Cerebellar nuclear complex (tissue), 1 donor: ENCODE measurements at regions not wholly inside any gene's neighbourhood (a gene's known extent, or its start where the extent isn't known, plus 50 kb on each side); places are given as distances from the start of the nearest gene placed in this dataset.

ENCODE experiments used
- DNase-seq, 2 experiments: peaks; one replicate each; lab custom pipeline; 2025; lab: John Stamatoyannopoulos, UW

DNA sequence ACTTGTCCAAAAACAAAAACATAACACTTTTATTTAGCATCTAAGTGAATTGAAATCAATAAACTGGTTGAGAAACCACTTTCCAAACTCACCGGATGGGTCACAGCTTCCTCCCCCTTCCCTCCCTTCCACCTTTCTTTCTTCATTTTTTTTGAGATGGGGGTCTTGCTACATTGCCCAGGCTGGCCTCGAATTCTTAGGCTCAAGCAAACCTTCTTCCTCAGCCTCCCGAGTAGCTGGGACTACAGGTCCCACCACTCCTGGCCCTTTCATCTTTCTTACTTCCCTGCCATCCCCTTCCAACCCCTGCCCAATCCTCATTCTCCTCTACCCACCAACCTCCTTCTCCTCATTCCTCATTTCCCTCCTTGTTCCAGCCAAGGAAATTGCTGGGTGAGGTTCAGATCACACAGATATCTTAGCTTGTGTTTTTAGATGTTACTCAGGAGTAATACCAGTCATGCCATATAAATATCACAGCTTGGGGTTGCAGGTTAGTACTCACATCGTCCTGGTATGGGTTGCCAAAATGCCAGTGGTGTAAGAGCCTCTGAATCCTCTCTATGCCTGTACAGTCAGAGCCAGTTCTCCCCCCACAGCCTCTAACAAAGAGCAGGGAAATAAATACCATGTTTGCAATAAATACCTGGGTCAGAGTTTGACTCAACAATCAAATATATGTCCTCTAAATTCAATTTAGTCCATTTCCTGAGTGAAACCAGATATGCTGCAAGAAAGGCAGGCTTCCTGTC, 132.7 kb upstream of the NDUFV2 start:
- DNase-seq, result no peak

DNA sequence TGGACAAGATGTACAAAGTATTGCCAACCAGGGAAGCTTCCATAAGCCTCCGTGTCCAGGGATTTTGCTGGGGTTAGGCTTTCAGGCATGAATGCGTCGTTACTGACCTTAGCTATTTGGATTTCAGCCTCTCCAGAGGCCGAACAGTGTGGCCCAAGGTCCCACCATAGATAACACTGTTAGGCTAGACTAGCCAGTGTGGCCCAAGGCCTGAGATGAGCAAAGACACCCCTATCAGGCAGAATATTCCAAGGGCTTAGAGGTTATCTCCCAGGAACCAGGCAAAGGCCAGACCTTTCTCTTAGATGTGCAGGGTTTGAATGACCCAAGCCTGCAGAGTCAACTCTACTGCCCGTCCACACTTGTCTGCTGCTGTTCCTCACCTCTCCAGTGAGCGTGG, 131.7 kb upstream of the NDUFV2 start:
- DNase-seq, result no peak

DNA sequence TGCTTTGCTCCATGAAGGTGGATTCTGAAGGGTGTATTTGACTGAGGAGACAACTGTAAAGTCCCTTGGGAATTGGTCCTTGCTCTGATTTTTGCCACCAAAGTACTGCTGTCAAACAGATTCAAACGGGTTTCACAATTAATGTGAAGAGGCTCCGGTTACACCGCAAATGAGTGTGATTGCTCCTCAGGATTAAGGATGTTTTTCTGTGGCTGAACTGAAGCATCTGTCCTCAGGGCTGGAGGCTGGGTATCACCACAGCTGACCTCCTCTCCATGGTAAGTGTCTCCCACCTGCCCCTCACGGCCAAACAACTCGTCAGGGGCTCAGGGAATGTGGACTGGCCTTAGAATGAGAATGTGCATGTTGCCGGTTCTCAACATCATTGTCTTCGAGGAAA, 130.4 kb upstream of the NDUFV2 start:
- no peak for DNase-seq

DNA sequence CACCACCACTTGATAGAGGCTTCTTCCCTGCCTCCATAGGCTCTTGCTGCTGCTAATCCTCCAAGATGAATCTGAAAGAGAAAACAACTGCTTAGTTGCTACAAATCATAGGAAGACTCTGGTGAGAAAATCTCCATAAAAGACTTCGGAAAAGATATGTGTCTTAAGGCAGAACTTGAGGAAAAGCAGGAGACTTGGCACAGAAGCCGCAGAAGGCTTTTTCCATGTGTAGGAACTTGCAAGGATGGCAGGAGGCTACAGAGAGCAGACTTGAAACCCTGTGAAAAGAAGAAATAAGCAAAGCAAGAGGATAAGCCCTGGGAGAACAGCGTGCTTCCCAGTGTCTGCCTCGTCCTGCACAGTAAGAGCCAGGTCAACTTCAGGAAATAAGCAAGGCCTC, 128.2 kb upstream of the NDUFV2 start:
- no peak for DNase-seq

DNA sequence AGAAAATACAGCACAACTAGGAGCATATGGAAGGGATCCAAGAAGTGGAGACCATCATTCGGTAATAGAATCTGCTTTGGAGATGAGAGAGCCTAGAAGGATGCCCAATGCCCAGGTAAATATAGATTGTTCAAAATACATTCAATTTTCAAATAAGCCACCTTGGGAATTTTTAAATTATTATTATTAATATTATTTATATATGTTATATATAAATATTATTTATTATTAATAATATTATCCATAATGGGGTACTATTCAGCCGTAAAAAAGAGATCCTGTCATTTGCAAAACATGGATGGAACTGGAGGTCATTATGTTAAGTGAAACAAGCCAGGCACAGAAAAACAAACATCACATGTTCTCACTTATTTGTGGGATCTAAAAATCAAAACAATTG, 127.8 kb upstream of the NDUFV2 start:
- DNase-seq, result no peak

DNA sequence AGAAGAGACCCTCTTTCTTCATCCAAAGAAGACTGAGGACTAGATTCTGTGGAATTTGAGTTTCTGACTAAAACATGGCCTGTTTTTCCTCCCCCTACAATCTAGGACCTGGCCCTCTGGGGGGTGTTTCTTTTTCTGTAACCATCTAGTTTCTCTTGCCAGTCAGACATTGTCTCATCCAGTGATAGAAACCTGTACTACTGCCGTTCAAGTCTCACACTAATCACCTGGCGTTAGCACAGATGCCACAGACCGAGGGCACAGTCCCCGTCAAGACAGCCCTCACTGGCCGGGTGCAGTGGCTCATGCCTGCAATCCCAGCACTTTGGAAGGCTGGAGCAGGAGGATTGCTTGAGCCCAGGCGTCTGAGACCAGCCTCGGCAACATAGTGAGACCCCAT, 126.9 kb upstream of the NDUFV2 start:
- DNase-seq, result no peak

DNA sequence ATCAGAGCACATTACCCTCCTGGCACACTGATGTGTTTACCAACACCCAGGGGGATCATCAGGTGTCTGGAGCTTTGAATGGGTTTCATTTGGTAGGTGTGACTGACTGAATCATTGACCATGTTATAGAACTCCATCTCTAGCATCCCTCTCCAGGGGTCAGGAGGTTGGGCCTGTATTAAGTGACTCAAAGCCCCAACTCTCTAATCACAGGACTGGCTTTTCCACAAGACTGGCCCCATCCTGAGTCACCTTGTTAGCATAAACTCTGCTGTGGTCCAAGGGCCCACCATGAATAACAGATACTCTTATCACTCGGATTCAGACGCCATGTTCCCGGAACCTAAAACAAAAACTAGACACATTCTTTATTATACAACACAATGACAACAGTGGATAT, 125.9 kb upstream of the NDUFV2 start:
- no peak for DNase-seq

DNA sequence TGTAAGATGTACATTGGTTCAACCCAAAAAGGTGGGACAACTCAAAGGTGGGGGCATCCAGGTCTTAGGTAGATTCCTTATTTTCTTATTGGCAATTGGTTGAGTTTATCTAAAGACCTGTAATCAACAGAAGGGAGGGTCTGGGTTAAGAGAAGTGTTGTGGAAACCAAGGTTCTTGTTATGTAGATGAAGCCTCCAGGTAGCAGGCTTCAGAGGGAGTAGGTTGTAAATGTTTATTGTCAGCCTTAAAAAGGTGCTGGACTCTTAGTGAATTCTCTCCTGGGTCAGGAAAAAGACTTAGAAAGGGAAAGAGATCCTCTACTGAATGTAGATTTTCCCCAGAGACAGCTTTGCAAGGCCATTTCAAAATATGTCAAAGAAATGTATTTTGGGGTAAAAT, 125.3 kb upstream of the NDUFV2 start:
- DNase-seq, result no peak

DNA sequence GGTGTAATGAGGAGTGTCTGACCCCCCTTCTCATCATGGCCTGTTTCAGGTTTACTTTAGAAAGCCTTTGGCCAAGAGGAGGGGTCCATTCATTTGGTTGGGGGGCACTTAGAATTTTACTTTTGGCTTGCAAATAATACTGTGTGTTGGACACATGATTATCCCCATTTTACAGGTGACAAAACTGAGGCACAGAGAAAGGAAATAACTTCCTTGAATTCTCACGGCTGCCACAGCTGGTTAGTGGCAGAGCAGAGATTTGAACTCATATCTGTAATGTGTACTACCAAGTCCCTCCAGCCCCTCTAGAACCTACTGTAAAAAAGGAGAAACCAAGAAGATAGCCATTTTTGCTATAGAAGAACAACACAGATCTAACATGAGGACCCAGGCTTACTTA, 124.8 kb upstream of the NDUFV2 start:
- DNase-seq, result no peak

DNA sequence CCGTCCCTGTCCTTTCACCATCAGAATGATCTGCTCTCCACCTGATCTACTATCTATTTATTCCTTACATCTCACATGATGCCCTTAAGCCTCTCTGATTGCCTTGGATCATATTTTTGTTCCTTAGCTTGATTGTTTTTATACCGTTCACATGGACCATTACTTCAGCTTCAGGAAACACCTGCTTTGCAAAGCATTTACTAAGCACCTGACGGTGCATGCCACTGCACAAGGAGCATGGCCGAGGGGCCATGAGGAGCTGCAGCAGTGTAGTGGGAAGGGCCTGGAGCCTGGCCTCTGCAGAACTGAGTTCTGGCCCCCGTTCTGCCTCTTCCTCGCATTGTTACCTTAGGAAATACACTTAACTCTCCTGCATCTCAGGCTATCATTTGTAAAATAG, 124.1 kb upstream of the NDUFV2 start:
- no peak for DNase-seq

DNA sequence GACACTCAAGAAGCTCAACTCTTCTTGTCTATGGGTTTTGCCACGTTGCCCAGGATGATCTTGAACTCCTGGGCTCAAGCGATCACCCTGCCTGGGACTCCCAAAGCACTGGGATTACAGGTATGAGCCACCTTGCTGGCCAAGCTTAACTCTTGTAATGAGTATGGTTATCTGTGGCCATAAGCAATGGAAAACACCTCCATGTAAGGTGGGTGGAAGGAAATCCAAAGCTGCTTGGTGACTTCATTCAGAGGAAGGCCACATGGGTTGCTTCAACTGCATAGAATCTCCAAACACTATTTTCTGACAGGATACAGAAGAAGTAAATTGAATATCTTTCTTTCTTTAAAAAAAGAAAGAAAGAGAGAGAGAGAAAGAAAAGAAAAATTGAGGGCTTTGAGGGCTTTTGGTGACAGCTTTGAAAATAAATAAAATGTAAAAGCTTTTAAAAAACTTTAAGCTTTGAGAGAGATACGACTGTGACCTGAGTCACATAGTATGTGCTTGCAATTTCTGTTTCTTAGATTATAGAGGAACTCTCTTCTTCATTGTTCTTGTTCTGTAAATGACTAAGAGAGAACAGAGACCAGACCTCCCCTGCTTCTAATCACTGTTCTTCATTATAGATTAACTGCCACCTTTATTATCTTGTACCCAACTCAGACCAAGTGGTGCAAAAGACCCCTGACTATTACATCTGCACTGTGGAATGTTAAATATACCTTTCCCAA, 123.1 kb upstream of the NDUFV2 start:
- DNase-seq, result no peak

DNA sequence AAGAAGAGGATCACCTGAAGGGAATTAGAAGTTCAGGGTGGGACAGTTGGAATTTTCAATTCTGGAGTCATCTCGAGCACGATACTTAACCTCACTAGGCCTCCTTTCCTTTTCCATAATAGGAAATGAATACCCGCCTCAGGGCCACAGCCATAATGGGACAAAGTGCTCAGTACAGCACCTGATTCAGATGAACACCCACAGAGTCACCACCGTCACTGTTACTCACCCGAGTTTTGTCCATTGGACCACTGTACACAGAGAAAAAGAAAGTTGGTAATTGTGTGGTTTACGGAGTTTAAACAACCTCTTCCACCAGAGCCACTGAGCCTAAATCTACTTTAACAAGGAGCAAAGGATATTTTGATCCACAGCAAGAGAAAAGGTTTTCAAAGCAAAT, 122.0 kb upstream of the NDUFV2 start:
- no peak for DNase-seq

DNA sequence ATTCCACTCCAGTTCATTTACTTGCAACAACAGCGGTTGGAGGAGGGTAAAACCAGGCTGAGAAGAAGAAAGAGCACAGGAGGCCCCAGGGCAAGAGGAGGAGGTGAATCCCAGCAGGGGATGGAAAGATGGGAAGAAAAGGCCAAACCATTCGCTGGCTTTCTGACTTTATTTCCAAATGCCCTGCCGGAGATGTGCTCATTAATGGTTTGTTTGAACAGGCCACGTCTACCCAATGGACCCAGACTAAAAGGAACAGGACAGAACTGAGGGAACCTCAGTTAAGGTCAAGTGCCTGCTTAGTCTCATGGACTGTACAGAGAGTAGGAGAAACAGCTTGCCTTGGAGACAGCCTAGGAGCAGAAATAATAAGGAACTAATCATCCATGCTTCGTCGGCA, 121.6 kb upstream of the NDUFV2 start:
- no peak for DNase-seq

DNA sequence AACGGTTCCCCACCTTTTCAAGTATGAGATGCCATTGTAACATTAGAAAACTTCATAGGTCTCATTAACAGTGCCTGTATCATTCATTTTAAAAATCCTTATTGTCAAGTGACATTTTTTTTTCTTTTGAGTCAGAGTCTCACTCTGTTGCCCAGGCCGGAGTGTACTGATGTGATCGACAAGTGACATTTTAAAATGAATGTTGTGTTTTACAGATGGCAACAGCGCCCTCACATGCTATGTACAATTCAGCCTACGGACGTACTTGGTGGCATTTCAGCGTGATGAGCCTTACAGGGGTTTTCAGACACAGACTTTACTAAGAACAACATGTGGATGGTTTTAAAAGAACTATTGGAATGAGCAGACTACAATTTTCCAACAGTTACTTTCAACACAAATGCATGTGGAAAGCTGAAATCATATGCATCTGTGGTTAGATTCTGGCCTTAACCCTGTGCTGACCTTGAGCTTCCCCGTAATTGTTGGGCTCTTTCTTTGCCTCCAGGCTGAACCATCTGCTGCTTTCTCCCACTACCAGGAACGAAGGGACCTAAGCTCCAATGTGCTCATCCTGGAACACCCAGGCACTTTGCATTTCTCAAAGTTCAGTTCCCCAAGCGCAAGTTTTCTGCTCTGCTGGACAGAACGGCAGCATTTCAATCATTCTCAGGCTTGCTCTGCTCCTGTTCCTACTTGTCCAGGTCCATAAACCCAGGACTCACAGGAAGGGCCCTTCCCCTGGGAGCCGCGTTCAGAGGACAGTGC, 119.9 kb upstream of the NDUFV2 start:
- DNase-seq, result no peak

DNA sequence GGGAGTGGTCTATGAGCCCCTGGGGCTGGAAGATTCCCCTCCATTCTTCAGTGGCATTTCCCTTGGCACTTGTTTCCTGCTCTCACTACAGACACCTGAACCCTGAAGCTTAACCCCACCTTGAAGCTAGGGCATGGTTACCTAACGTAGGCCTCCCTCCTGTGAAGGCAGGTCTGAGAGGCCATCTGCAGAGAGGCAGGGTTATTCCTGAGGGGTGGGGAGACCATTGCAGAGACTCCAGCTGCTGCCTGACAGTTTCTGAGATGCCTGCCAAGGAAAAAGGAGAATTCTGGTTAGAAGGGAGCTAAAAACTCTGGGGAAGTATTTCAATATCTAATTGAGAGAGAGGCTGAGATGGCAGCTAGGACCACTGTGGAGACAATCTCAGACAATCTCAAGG, 119.3 kb upstream of the NDUFV2 start:
- no peak for DNase-seq

DNA sequence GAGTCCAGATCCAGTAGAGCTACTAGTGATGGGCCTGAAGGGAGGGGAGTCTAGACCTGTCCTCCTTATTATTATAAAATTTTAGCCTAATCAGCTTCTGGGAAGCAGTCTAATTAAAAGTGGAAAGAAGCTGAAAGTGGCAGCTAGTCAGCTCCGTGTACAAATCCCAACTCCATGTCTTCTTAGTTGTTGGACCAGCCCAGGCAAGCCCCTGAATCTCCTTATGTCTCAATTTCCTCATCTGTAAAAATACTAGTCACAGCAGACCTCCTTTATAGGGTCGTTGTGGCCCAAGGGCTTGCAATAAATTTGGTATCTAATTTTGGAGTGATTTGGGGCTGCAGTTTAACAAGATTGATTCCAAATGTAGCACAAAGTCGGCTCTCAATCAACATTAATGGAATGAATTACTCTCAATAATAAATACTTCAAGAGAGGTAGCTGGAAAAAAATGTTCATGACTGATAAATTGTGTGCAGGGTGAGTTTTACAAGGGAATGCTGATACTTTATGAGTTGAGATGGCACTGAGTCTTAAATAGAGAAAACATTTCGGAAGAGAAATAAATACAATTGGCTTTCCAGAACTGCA, 118.3 kb upstream of the NDUFV2 start:
- no peak for DNase-seq

DNA sequence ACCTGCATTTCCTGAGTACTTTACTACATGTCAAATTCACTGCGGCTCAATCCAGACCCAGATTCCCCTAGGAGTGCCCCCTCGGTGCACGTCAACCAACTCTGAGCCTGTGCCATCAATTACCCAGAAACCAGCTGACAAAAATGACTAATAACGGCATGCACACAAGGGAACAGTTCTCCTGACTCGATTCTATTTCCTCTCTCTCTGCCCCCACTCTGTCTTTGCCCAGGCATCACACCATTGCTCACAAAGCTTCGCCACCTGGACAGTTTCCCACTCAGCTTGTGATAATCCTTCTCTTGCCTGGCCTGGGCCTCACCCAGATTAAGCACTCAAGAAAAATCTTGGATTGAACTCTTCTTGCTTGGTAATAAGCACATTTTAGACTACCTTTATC, 115.3 kb upstream of the NDUFV2 start:
- DNase-seq, result peak in 1 of 2 experiments; percentile 35

DNA sequence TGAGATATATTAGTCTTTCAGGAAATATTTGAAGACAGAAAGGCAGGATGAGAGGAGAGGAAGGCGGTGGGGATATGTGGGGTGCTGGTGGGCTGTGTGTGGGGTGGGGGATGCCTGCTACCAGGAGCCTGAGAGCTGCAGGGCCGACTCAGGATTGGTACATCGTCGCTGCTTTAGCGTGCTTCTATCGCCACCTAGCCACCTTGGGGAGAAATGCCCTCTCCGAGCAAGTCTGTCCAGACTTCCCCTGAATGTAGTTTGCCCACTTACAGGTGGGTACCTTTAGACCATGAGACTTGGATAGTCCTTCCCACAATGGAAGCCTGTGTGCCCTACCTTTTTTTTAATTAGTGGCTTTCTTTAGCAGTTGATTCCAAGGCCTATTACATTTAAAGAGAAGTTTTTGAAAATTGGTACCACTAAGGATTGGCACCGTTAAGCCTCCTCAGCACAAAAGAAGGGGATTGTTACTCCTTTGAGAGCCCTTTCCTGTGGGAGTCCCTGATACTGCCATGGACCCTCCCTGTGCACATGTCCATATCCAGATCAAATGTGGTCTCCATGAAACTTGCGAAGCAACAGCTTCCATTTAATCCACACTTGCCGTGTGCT, 114.1 kb upstream of the NDUFV2 start:
- peak; percentile 19 to 60 for DNase-seq

DNA sequence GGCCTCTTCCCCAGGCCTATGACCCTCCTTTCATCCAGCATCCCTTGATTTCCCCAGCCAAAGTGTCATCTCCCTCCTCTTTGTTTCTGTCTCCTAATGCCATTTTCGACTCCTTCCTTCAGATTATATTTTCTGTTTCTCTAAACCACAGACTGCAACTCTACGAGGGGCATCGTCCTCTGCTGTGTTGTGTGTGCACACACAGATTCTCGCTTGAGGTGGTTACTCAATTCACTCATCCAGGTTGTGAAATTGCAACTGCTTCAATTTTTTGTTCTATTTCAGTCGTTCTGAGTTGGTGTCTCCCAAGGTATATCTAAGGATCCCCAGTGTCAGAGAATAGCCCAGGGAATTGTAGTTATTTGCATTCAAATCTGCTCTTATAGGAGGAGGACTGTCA, 113.5 kb upstream of the NDUFV2 start:
- DNase-seq, result no peak

DNA sequence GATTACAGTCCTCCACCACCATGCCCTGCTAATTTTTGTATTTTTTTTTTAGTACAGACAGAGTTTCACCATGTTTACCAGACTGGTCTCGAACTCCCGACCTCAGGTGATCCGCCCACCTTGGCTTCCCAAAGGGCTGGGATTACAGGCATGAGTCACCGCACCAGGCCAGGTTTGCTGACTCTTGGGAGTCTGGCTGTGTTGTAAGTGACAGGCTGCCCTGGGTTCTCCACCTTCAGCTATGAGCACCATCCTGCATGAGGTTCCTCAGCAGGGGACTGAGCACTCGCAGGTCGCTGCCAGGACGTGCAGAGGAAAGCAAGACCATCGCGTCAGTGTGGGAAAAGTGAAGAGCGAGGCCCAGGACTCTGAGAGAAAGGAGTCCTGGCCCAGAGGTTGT, 112.6 kb upstream of the NDUFV2 start:
- no peak for DNase-seq

DNA sequence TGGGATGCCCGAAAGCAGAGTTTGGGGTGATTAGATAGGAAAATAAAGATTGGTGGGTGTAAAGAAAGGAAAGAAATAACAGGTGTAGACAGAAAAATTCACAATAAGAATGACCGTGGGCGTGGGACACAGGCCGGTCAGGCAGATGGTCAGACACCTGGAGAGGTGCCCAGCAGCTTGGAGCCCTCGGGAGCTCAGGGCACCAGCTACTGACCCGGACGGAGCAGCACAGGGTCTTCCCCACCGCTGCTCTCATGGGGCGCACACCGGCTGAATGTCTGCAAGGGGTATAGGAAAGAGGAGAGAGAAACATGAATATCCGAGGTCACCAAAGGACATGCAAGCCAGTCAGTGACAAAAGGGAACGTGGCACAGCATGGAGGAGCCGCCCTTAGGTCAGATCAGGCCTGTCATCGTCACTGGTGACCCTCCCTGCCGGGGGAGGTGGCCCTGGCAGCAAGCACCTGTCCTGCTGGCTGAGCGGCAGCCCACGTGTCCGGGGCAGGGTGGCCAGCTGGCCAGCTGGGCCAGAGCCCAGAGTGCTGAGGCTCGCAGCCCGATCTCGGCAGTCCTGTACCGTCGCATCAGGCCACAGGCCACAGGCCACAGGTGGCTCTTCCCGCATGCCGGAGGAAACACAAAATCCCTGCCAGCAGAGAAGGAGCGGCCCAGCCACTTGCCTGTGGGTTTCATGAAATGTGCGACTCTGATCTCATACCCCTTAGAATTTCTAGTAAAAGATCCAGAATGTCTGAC, 112.0 kb upstream of the NDUFV2 start:
- DNase-seq, result peak; percentile 79 to 92
